Gastrocnemius medialis (tissue), 4 donors: ENCODE measurements at regions not wholly inside any gene's neighbourhood (a gene's known extent, or its start where the extent isn't known, plus 50 kb on each side); places are given as distances from the start of the nearest gene placed in this dataset.
A peak's percentile ranks its signal among the peaks of the same experiment; 100 is the strongest.

Source experiments
- CTCF ChIP-seq, 5 experiments: fragments of 450-650 bp in 3 of 5; fragments of 200-600 bp in 2 of 5; sonication (generic) in 2 of 5; IDR thresholded peaks in 4 of 5; conservative IDR thresholded peaks in 1 of 5; 1 replicate in 4 of 5; 2 replicates in 1 of 5; pipeline ENCODE4 v1.5.1; 2016 to 2019; ENCODE audit warnings: antibody characterized with exemption in 5 of 5, mild to moderate bottlenecking in 3 of 5, moderate library complexity in 3 of 5
- POLR2A ChIP-seq, 2 donors: fragments of 450-650 bp; IDR thresholded peaks; one replicate each; pipeline ENCODE4 v1.6.1; 2017; ENCODE audit warnings: antibody characterized with exemption in 2 of 2, mild to moderate bottlenecking in 2 of 2, moderate library complexity in 2 of 2

GRCh38 chr20:11544029-11544678 lies 373.5 kb upstream of the BTBD3 start:
- TF ChIP-seq CTCF (IDR thresholded peaks at IDR 0.05 in 4 of 5, conservative IDR thresholded peaks at IDR 0.05 in 1 of 5): peak; percentile 37 to 66 (median 54)
- TF ChIP-seq POLR2A (IDR thresholded peaks at IDR 0.05): no peak
